Thyroid gland (tissue), 4 donors: ENCODE measurements at regions not wholly inside any gene's neighbourhood (a gene's known extent, or its start where the extent isn't known, plus 50 kb on each side); places are given as distances from the start of the nearest gene placed in this dataset.
"Not testable (repeated sequence)": the region's sequence is repeated elsewhere in the genome, so short reads cannot be mapped to it uniquely, and the experiment has no call there.

ENCODE experiments used
- DNase-seq, 2 donors: peaks; one replicate each; pipeline ENCODE4 v3.0.0-alpha.2; 2019
- H3K27ac ChIP-seq, 3 donors: fragments of 200-600 bp; sonication (generic); 1 replicate in 2 of 3; 2 replicates in 1 of 3; pipeline ENCODE4 v1.5.1; 2016 to 2019; ENCODE audit warnings: mild to moderate bottlenecking in 1 of 3, moderate library complexity in 1 of 3
- H3K27me3 ChIP-seq: fragments of 200-600 bp; sonication (generic); one replicate; pipeline ENCODE4 v1.5.1; 2019
- H3K36me3 ChIP-seq, 2 donors: fragments of 200-600 bp; sonication (generic); one replicate each; pipeline ENCODE4 v1.5.1; 2016 to 2019
- H3K4me1 ChIP-seq, 2 donors: fragments of 200-600 bp; sonication (generic); one replicate each; pipeline ENCODE4 v1.5.1; 2017 to 2019
- H3K4me3 ChIP-seq, 3 donors: fragments of 200-600 bp; sonication (generic); replicated peaks in 1 of 3; 1 replicate in 2 of 3; 2 replicates in 1 of 3; pipeline ENCODE4 v1.5.1; 2016; ENCODE audit warnings: mild to moderate bottlenecking in 1 of 3
- H3K9me3 ChIP-seq: fragments of 200-600 bp; sonication (generic); one replicate; pipeline ENCODE4 v1.5.1; 2017
- POLR2A ChIP-seq, 2 donors: fragments of 450-650 bp; IDR thresholded peaks; one replicate each; pipeline ENCODE4 v1.6.1; 2017; ENCODE audit warnings: antibody characterized with exemption in 2 of 2, mild to moderate bottlenecking in 2 of 2, moderate library complexity in 1 of 2
- WGBS, 2 donors: methylation state at CpG; one replicate each; pipeline ENCODE4 v1.1.5; 2017; 5-methylcytosine and 5-hydroxymethylcytosine counted together
- intact Hi-C: fragments of 100-400 bp; cut with DNase I; formaldehyde crosslinking; loops from one replicate; pipeline ENCODE4 v1.15.1; 2023
- TF ChIP-seq, protein P1 (sequence below), 6 experiments: fragments of 200-600 bp in 3 of 6; fragments of 450-650 bp in 3 of 6; sonication (generic) in 3 of 6; IDR thresholded peaks; one replicate each; pipeline ENCODE4 v1.5.1; 2016 to 2019; ENCODE audit warnings: antibody characterized with exemption in 6 of 6, mild to moderate bottlenecking in 2 of 6, inconsistent platforms in 1 of 6, moderate library complexity in 1 of 6

DNA sequence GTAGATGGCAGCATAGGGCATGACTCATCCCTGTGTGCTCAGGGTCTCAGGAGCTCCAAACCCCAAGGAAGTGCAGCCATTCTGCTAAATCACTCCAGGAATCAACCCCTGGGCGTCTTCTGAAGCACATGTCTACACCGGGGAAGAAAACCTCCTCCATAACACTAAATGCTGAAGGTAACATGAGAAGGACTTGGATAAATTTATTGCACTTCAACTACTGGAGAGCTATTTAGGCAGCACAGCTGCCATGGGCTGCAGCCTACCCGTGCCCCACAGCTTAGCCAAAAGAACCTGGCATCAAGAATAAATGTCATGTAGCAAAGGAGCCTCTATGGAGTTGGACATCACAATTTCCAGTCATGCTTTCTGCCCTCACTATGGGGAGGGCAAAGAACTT, 141.7 kb downstream of the GPCPD1 start:
- DNase-seq: no peak
- Histone ChIP-seq H3K36me3 (no peaks in the 10 kb centered on the region), H3K4me1 (no peaks in the 10 kb centered on the region), H3K9me3 (no peaks in the 10 kb centered on the region), H3K27ac (no peak overlapping the region), H3K27me3 (no peaks in the 10 kb centered on the region), H3K4me3 (no peak overlapping the region)
- intact Hi-C loops: no loop called here
- TF ChIP-seq POLR2A (IDR thresholded peaks at IDR 0.05): no peak
- TF ChIP-seq, protein P1, sequence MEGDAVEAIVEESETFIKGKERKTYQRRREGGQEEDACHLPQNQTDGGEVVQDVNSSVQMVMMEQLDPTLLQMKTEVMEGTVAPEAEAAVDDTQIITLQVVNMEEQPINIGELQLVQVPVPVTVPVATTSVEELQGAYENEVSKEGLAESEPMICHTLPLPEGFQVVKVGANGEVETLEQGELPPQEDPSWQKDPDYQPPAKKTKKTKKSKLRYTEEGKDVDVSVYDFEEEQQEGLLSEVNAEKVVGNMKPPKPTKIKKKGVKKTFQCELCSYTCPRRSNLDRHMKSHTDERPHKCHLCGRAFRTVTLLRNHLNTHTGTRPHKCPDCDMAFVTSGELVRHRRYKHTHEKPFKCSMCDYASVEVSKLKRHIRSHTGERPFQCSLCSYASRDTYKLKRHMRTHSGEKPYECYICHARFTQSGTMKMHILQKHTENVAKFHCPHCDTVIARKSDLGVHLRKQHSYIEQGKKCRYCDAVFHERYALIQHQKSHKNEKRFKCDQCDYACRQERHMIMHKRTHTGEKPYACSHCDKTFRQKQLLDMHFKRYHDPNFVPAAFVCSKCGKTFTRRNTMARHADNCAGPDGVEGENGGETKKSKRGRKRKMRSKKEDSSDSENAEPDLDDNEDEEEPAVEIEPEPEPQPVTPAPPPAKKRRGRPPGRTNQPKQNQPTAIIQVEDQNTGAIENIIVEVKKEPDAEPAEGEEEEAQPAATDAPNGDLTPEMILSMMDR (IDR thresholded peaks at IDR 0.05): no peak
- 69 to 88% methylated on average over 3 of the region's 3 CpGs for WGBS, 2 donors

DNA sequence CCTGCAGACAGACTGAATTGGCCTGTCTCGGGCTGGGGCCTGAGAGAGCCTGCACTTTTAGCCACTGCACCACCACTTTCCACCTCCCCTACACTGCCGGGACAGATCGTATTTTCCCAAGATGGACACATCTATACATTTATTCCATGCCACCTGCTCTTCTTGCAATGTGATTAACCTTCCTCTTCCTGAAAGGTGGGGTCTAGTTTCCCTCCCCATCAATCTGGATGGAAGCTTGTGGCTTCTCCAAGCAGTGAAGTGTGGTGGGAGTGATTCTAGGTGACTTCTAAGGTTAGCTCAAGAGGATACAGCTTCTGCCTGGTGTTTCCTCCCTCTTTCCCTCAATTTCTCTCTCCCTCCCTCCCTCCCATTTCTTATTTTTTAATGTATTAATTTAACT, 143.7 kb downstream of the GPCPD1 start:
- no peaks in the 10 kb centered on the region for H3K36me3 ChIP-seq
- H3K4me1 ChIP-seq: peaks cover 0 to 13% of the 10 kb centered on the region in 2 donors
- 83 to 85% methylated on average over 3 of the region's 3 CpGs for WGBS, 2 donors
- TF ChIP-seq, protein P1 (IDR thresholded peaks at IDR 0.05): no peak
- TF ChIP-seq POLR2A (IDR thresholded peaks at IDR 0.05): no peak
- H3K4me3 ChIP-seq: no peak overlapping the region
- DNase-seq: no peak
- no peak overlapping the region for H3K27ac ChIP-seq
- H3K9me3 ChIP-seq: no peaks in the 10 kb centered on the region
- no peaks in the 10 kb centered on the region for H3K27me3 ChIP-seq
- intact Hi-C loops: no loop called here

DNA sequence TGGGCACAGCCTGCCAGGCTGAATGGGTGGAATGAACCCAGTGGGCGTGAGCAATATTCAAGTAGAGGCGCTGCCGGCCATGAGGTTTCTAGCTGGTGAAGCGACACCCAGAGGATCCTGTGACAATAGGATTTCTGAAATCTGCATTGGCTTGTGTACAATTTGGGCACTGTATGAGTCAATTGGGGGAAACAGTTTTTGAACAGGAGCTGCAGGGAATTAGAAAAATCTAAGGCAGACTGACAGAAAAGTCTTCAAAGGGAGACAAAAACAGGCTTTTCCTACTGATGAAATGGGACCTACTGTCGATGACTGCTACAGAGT, 145.2 kb downstream of the GPCPD1 start:
- no peak for DNase-seq
- Histone ChIP-seq H3K27me3 (no peaks in the 10 kb centered on the region), H3K4me1 (peaks cover 0 to 13% of the 10 kb centered on the region in 2 donors), H3K36me3 (no peaks in the 10 kb centered on the region), H3K27ac (no peak overlapping the region), H3K4me3 (no peak overlapping the region), H3K9me3 (no peaks in the 10 kb centered on the region)
- TF ChIP-seq, protein P1 (IDR thresholded peaks at IDR 0.05): no peak
- TF ChIP-seq POLR2A (IDR thresholded peaks at IDR 0.05): no peak
- 93 to 94% methylated on average over 5 of the region's 5 CpGs for WGBS, 2 donors
- intact Hi-C loops: no loop called here

DNA sequence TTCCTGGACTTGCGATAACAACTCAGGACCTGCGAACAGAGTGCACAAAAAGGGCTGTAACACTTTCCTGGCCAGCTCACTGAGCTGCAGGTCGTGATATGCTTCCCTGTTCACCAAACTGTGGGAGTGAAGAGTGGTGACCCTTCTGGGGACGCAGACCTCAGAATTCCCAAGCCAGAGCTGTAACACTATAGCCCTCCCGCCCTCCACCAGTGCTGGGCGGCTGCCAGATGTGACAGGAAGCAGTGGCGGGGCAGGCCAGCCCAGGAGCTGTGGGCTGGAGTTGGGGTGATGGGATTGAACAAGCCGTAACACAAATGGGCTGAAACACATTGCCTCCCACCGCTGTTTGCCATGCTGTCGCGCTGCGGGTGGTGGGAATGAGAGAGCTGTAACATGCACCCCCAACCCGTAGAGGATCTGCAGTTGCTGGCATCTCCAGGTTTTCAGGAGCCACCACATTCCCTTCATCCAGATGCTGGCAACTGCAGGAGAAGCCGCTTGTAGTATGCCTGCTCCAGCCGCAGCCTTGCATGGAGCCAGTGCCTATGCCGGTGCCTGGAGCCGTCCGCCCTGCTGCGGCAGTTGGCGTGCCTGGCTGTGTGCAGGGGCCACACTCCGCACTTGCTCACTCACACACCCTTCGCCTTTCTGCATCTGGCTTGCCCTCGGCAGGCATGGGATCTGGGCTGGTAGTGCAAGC, 145.8 kb downstream of the GPCPD1 start:
- Histone ChIP-seq H3K4me3 (no peak overlapping the region), H3K36me3 (no peaks in the 10 kb centered on the region), H3K9me3 (no peaks in the 10 kb centered on the region), H3K27me3 (no peaks in the 10 kb centered on the region), H3K4me1 (peaks cover 0 to 13% of the 10 kb centered on the region in 2 donors), H3K27ac (no peak overlapping the region)
- no peak for TF ChIP-seq POLR2A (IDR thresholded peaks at IDR 0.05)
- TF ChIP-seq, protein P1 (IDR thresholded peaks at IDR 0.05): no peak
- intact Hi-C loops: no loop called here
- 67 to 81% methylated on average over 8 to 15 of the region's 23 CpGs for WGBS, 2 donors
- DNase-seq: no peak

DNA sequence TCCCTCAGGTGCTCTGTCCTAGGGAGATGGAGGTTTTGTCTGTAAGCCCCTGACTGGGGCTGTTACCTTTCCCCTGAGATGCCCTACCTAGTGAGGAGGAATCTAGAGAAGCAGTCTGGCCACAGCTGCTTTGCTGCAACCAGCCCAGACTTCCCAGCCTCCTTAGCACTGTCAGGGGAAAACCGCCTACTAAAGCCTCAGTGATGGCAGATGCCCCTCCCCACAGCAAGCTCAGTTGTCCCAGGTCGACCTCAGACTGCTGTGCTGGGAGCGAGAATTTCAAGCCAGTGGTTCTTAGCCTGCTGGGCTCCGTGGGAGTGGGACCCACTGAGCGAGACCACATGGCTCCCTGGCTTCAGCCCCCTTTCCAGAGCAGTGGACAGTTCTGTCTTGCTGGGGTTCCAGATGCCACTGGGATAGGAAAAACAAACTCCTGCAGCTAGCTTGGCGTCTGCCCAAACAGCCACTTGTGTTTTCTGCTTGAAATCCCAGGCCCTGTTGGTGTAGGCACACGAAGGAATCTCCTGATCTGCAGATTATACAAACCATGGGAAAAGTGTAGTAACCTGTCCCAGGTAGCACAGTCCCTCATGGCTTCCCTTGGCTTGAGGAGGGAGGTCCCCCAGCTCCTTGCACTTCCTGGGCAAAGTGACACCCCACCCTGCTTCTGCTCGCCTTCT, 146.4 kb upstream of the PROKR2 start:
- intact Hi-C loops: no loop called here
- H3K4me3 ChIP-seq: no peak overlapping the region
- peak; percentile 90 to 95 for DNase-seq
- H3K27me3 ChIP-seq: no peaks in the 10 kb centered on the region
- H3K4me1 ChIP-seq: peaks cover 0 to 13% of the 10 kb centered on the region in 2 donors
- WGBS, 2 donors: 26 to 45% methylated on average over 7 to 8 of the region's 8 CpGs
- H3K36me3 ChIP-seq: no peaks in the 10 kb centered on the region
- no peaks in the 10 kb centered on the region for H3K9me3 ChIP-seq
- H3K27ac ChIP-seq: no peak overlapping the region
- TF ChIP-seq, protein P1 (IDR thresholded peaks at IDR 0.05): no peak
- no peak for TF ChIP-seq POLR2A (IDR thresholded peaks at IDR 0.05)

DNA sequence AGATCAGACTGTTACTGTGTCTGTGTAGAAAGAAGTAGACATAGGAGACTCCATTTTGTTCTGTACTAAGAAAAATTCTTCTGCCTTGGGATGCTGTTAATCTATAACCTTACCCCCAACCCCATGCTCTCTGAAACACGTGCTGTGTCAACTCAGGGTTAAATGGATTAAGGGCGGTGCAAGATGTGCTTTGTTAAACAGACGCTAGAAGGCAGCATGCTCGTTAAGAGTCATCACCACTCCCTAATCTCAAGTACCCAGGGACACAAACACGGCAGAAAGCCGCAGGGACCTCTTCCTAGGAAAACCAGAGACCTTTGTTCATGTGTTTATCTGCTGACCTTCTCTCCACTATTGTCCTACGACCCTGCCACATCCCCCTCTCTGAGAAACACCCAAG, 137.0 kb upstream of the PROKR2 start:
- H3K27ac ChIP-seq, H3K27me3 ChIP-seq, H3K4me1 ChIP-seq, H3K9me3 ChIP-seq, H3K4me3 ChIP-seq, intact Hi-C loops, DNase-seq, H3K36me3 ChIP-seq: not testable (repeated sequence)
- 15 to 26% methylated on average over 7 of the region's 7 CpGs for WGBS, 2 donors

DNA sequence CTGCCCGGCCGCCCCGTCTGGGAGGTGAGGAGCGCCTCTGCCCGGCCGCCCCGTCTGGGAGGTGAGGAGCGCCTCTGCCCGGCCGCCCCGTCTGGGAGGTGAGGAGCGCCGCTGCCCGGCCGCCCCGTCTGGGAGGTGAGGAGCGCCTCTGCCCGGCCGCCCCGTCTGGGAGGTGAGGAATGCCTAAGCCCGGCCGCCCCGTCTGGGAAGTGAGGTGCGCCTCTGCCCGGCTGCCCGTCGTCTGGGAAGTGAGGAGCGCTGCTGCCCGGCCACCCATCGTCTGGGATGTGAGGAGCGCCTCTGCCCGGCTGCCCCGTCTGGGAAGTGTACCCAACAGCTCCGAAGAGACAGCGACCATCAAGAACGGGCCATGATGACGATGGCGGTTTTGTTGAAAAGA, 136.6 kb upstream of the PROKR2 start:
- intact Hi-C loops, H3K9me3 ChIP-seq, H3K4me1 ChIP-seq, H3K36me3 ChIP-seq, H3K27ac ChIP-seq, H3K4me3 ChIP-seq, H3K27me3 ChIP-seq, DNase-seq: not testable (repeated sequence)
- WGBS, 2 donors: 97 to 98% methylated on average over 11 to 24 of the region's 38 CpGs

DNA sequence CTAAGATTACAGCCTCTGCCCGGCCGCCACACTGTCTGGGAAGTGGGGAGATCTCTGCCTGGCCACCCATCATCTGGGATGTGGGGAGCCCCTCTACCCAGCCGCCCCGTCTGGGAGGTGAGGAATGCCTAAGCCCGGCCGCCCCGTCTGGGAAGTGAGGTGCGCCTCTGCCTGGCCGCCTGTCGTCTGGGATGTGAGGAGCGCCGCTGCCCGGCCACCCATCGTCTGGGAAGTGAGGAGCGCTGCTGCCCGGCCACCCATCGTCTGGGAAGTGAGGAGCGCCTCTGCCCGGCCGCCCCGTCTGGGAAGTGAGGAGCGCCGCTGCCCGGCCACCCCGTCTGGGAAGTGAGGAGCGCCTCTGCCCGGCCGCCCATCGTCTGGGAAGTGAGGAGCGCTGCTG, 135.9 kb upstream of the PROKR2 start:
- WGBS, 2 donors: 93% methylated on average over 18 of the region's 30 CpGs; no CpG with 5 or more reads in 1 of the 2 donors
- H3K9me3 ChIP-seq, intact Hi-C loops, H3K27ac ChIP-seq, DNase-seq, H3K36me3 ChIP-seq, H3K4me3 ChIP-seq, H3K27me3 ChIP-seq, H3K4me1 ChIP-seq: not testable (repeated sequence)
